Lower leg skin (tissue), 3 donors: ENCODE measurements at regions not wholly inside any gene's neighbourhood (a gene's known extent, or its start where the extent isn't known, plus 50 kb on each side); places are given as distances from the start of the nearest gene placed in this dataset.

Experiments used
- POLR2A ChIP-seq, 2 donors: fragments of 450-650 bp; IDR thresholded peaks; one replicate each; pipeline ENCODE4 v1.6.1; 2016 to 2017; ENCODE audit warnings: antibody characterized with exemption in 2 of 2, mild to moderate bottlenecking in 1 of 2, moderate library complexity in 1 of 2
- TF ChIP-seq, protein P1 (sequence below), 3 donors: fragments of 450-650 bp; IDR thresholded peaks; one replicate each; pipeline ENCODE4 v1.5.1; 2016; ENCODE audit warnings: antibody characterized with exemption in 3 of 3, mild to moderate bottlenecking in 3 of 3, moderate library complexity in 2 of 3

DNA sequence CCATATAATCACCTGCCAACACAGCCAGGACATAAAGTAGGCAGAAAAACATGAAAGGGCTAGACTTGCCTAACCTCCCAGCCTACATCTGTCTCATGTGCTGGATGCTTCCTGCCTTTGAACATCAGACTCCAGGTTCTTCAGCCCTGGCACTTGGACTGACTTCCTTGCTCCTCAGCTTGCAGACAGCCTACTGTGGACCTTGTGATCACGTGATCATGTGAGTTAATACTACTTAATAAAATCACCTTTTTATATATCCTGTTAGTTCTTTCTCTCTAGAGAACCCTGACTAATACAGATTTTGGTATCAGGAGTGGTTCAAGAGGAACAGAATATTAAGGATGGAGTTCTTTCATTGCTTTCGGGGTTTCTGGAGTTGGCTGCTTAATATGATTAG is 2867.6 kb downstream of the PCDH9 start:
- TF ChIP-seq POLR2A (IDR thresholded peaks at IDR 0.05), result no peak
- TF ChIP-seq, protein P1, sequence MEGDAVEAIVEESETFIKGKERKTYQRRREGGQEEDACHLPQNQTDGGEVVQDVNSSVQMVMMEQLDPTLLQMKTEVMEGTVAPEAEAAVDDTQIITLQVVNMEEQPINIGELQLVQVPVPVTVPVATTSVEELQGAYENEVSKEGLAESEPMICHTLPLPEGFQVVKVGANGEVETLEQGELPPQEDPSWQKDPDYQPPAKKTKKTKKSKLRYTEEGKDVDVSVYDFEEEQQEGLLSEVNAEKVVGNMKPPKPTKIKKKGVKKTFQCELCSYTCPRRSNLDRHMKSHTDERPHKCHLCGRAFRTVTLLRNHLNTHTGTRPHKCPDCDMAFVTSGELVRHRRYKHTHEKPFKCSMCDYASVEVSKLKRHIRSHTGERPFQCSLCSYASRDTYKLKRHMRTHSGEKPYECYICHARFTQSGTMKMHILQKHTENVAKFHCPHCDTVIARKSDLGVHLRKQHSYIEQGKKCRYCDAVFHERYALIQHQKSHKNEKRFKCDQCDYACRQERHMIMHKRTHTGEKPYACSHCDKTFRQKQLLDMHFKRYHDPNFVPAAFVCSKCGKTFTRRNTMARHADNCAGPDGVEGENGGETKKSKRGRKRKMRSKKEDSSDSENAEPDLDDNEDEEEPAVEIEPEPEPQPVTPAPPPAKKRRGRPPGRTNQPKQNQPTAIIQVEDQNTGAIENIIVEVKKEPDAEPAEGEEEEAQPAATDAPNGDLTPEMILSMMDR (IDR thresholded peaks at IDR 0.05), result no peak
